ENCODE measurements at regions not wholly inside any gene's neighbourhood (a gene's known extent, or its start where the extent isn't known, plus 50 kb on each side); places are given as distances from the start of the nearest gene placed in this dataset.
"Not testable (repeated sequence)": the region's sequence is repeated elsewhere in the genome, so short reads cannot be mapped to it uniquely, and the experiment has no call there.

DNA sequence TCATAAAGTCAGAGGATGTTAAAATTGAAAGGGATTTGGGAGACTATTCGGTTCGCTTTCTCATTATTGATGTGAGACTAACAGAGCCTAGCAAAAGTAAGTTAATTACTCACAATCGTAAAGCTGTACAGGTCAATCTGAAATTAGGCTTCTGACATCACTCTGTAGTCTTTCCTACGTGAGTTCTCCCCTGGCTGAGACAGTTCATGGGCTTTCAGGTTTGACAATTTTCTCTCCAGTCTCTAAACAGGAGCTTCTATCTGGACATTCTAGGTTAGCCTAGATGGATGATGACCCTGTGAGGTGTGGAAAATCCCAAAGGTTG is 77.5 kb upstream of the VKORC1L1 start:
- H3K4me2 ChIP-seq (ENCODE audit: low read depth, low read length); H3K27ac ChIP-seq (ENCODE audit: insufficient read depth, low read length); ATAC-seq (ENCODE audit: low read depth); H4K20me1 ChIP-seq (ENCODE audit: insufficient read depth, low read length); POLR2A ChIA-PET (ENCODE audit: unreplicated experiment); BruUV-seq (replicated peaks); H2AFZ ChIP-seq (replicated peaks; ENCODE audit: low read length, poor library complexity); DNase-seq; H3K79me1 ChIP-seq (ENCODE audit: low read depth in 1 of 2, low read length in 2 of 2); H3K56ac ChIP-seq (ENCODE audit: extremely low read depth, insufficient read depth, low read length); H3K9me3 ChIP-seq (ENCODE audit: control insufficient read depth, insufficient read depth, low read length); H3K9ac ChIP-seq (ENCODE audit: low read depth, low read length); H3K36me3 ChIP-seq (ENCODE audit: control insufficient read depth, insufficient read depth, low read length); H2AK9ac ChIP-seq (replicated peaks; ENCODE audit: low read depth, low read length, poor library complexity); intact Hi-C loops (cut with micrococcal nuclease); H3K4me3 ChIP-seq (ENCODE audit: insufficient read depth, low read depth, low read length); H3K4me1 ChIP-seq (ENCODE audit: control insufficient read depth, insufficient read depth, low read length); in situ Hi-C loops (cut with MboI; ENCODE audit: low sequenced_read_pairs); H3K27me3 ChIP-seq (ENCODE audit: control insufficient read depth, insufficient read depth, low read length); dilution Hi-C loops (cut with HindIII; ENCODE audit: low sequenced_read_pairs, unreplicated experiment); H4K5ac ChIP-seq (ENCODE audit: low read depth, low read length): not testable (repeated sequence)
- H4K8ac ChIP-seq (ENCODE audit: low read depth in 2 of 2, low read length in 2 of 2) = peak overlapping the region in 1 of 2 experiments; percentile 9; a peak in 1 of 4 replicates
- H2BK20ac ChIP-seq (ENCODE audit: low read depth, low read length) = peak overlapping the region; percentile 92; the same call in 1 of the 2 replicates
- H2BK15ac ChIP-seq (ENCODE audit: low read depth, low read length) = peak overlapping the region; percentile 80; the same call in 2 of the 3 replicates
- H2BK5ac ChIP-seq (ENCODE audit: low read depth, low read length, poor library complexity, severe bottlenecking) = peak overlapping the region; percentile 92
- peak overlapping the region; percentile 78 for H2AK5ac ChIP-seq (ENCODE audit: low read depth, low read length)
- H3K14ac ChIP-seq (replicated peaks; ENCODE audit: low read depth, low read length) = 0 out of 2 replicates have a peak overlapping the region, but pooled peaks have one; percentile 31
- H4K91ac ChIP-seq (ENCODE audit: insufficient read depth, low read depth, low read length) = peak overlapping the region; percentile 74
- H3K18ac ChIP-seq (ENCODE audit: low read depth, low read length) = peak overlapping the region; percentile 69; the same call in 1 of the 2 replicates
- no CpG with 5 or more reads among the region's 4 CpGs for WGBS, 2 experiments (ENCODE audit: extremely low coverage in 2 of 2, insufficient read length in 1 of 2)
- H2BK120ac ChIP-seq (ENCODE audit: low read depth, low read length) = peak overlapping the region; percentile 89
- H3K4ac ChIP-seq (ENCODE audit: low read depth, low read length) = peak overlapping the region; percentile 69; the same call in 1 of the 2 replicates
- CTCF ChIA-PET = interaction anchor here (0.7 kb wide), 1 partner anchor 418 kb away, joined by 4 read pairs; no protein-coding TSS in a partner anchor
- H3K23ac ChIP-seq (ENCODE audit: low read depth, low read length) = peak overlapping the region; percentile 75; the same call in 1 of the 2 replicates
- peaks cover 11% of the 10 kb centered on the region for H3K9me1 ChIP-seq (ENCODE audit: insufficient read depth, low read length)

All from IMR-90 (cell line).